ENCODE measurements at regions not wholly inside any gene's neighbourhood (a gene's known extent, or its start where the extent isn't known, plus 50 kb on each side); places are given as distances from the start of the nearest gene placed in this dataset.

DNA sequence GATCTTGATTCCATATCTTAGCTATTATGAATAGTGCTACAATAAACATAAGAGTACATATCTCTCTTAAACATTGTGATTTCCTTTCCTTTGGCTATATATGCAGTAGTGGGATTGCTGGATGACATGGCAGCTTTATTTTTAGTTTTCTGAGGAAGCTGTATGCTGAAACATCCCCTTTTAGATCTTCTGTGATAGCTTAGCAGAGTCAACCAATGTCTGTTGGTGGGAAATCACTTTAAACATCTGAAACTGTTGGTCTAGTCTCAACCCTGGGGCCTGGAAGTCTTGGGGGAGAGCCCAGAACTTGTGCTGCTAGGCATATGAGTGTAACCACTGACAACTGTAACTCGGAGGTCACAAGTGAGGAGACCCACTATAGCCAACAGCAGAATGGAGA, 378.6 kb upstream of the SLC14A2 start:
- H3K4me3 ChIP-seq (replicated peaks in 1 of 2; ENCODE audit: low read depth in 1 of 2, low read length in 2 of 2), result no peak overlapping the region
- H2AFZ ChIP-seq (ENCODE audit: low read depth, low read length, poor library complexity, severe bottlenecking), result no peak overlapping the region
- POLR2A ChIA-PET, result no interaction called here
- H3K27me3 ChIP-seq (ENCODE audit: insufficient read depth, low read length), result no peaks in the 10 kb centered on the region
- no peaks in the 10 kb centered on the region for H4K20me1 ChIP-seq (ENCODE audit: insufficient read depth)
- peaks cover 0 to 18% of the 10 kb centered on the region in 2 experiments; a peak in 1 of 4 replicates for H3K9me3 ChIP-seq (ENCODE audit: control insufficient read depth in 1 of 2, insufficient read depth in 1 of 2, low read depth in 1 of 2, low read length in 2 of 2)
- RAD21 ChIA-PET (ENCODE audit: low non-redundant PET in 1 of 2, low total read pairs in 2 of 2, uncharacterized antibody in 2 of 2, unreplicated experiment in 2 of 2), result no interaction called here
- H3K4me1 ChIP-seq (ENCODE audit: control insufficient read depth in 1 of 2, insufficient read depth in 2 of 2, low read length in 2 of 2), result no peaks in the 10 kb centered on the region
- no peaks in the 10 kb centered on the region for H3K79me2 ChIP-seq (ENCODE audit: insufficient read depth, low read length)
- H3K4me2 ChIP-seq (ENCODE audit: low read length), result no peak overlapping the region
- H3K27ac ChIP-seq (ENCODE audit: low read depth, low read length), result no peak overlapping the region
- intact Hi-C loops (cut with micrococcal nuclease), result no loop called here
- TF ChIP-seq ZNF274 (IDR thresholded peaks at IDR 0.05; ENCODE audit: low read depth, low read length), result no peak
- TF ChIP-seq FOSL1 (IDR thresholded peaks at IDR 0.05; ENCODE audit: low read depth), result no peak
- TF ChIP-seq, protein P1, sequence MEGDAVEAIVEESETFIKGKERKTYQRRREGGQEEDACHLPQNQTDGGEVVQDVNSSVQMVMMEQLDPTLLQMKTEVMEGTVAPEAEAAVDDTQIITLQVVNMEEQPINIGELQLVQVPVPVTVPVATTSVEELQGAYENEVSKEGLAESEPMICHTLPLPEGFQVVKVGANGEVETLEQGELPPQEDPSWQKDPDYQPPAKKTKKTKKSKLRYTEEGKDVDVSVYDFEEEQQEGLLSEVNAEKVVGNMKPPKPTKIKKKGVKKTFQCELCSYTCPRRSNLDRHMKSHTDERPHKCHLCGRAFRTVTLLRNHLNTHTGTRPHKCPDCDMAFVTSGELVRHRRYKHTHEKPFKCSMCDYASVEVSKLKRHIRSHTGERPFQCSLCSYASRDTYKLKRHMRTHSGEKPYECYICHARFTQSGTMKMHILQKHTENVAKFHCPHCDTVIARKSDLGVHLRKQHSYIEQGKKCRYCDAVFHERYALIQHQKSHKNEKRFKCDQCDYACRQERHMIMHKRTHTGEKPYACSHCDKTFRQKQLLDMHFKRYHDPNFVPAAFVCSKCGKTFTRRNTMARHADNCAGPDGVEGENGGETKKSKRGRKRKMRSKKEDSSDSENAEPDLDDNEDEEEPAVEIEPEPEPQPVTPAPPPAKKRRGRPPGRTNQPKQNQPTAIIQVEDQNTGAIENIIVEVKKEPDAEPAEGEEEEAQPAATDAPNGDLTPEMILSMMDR (IDR thresholded peaks at IDR 0.05 in 2 of 3, conservative IDR thresholded peaks at IDR 0.05 in 1 of 3; ENCODE audit: borderline replicate concordance in 1 of 3, insufficient read depth in 1 of 3, low read depth in 2 of 3, low read length in 2 of 3), result no peak
- no peak for TF ChIP-seq SRF (IDR thresholded peaks at IDR 0.05; ENCODE audit: low read depth)
- no peak for TF ChIP-seq EGR1 (IDR thresholded peaks at IDR 0.05; ENCODE audit: low read depth)
- TF ChIP-seq, protein P2, sequence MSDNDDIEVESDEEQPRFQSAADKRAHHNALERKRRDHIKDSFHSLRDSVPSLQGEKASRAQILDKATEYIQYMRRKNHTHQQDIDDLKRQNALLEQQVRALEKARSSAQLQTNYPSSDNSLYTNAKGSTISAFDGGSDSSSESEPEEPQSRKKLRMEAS (IDR thresholded peaks at IDR 0.05), result no peak
- TF ChIP-seq, protein P3, sequence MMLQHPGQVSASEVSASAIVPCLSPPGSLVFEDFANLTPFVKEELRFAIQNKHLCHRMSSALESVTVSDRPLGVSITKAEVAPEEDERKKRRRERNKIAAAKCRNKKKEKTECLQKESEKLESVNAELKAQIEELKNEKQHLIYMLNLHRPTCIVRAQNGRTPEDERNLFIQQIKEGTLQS (IDR thresholded peaks at IDR 0.05), result no peak
- TF ChIP-seq CEBPB (IDR thresholded peaks at IDR 0.05; ENCODE audit: low read depth), result no peak
- TF ChIP-seq, protein P4, sequence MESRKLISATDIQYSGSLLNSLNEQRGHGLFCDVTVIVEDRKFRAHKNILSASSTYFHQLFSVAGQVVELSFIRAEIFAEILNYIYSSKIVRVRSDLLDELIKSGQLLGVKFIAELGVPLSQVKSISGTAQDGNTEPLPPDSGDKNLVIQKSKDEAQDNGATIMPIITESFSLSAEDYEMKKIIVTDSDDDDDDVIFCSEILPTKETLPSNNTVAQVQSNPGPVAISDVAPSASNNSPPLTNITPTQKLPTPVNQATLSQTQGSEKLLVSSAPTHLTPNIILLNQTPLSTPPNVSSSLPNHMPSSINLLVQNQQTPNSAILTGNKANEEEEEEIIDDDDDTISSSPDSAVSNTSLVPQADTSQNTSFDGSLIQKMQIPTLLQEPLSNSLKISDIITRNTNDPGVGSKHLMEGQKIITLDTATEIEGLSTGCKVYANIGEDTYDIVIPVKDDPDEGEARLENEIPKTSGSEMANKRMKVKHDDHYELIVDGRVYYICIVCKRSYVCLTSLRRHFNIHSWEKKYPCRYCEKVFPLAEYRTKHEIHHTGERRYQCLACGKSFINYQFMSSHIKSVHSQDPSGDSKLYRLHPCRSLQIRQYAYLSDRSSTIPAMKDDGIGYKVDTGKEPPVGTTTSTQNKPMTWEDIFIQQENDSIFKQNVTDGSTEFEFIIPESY (IDR thresholded peaks at IDR 0.05; ENCODE audit: extremely low read depth, insufficient replicate concordance, low read length), result no peak
- TF ChIP-seq EZH2phosphoT487 (IDR thresholded peaks at IDR 0.05; ENCODE audit: borderline replicate concordance), result no peak
- TF ChIP-seq SIN3A (IDR thresholded peaks at IDR 0.05; ENCODE audit: low read depth), result no peak
- TF ChIP-seq SP1 (IDR thresholded peaks at IDR 0.05; ENCODE audit: low read depth), result no peak
- TF ChIP-seq RAD21 (IDR thresholded peaks at IDR 0.05; ENCODE audit: low read depth), result no peak
- TF ChIP-seq JUND (IDR thresholded peaks at IDR 0.05), result no peak
- TF ChIP-seq, protein P5, sequence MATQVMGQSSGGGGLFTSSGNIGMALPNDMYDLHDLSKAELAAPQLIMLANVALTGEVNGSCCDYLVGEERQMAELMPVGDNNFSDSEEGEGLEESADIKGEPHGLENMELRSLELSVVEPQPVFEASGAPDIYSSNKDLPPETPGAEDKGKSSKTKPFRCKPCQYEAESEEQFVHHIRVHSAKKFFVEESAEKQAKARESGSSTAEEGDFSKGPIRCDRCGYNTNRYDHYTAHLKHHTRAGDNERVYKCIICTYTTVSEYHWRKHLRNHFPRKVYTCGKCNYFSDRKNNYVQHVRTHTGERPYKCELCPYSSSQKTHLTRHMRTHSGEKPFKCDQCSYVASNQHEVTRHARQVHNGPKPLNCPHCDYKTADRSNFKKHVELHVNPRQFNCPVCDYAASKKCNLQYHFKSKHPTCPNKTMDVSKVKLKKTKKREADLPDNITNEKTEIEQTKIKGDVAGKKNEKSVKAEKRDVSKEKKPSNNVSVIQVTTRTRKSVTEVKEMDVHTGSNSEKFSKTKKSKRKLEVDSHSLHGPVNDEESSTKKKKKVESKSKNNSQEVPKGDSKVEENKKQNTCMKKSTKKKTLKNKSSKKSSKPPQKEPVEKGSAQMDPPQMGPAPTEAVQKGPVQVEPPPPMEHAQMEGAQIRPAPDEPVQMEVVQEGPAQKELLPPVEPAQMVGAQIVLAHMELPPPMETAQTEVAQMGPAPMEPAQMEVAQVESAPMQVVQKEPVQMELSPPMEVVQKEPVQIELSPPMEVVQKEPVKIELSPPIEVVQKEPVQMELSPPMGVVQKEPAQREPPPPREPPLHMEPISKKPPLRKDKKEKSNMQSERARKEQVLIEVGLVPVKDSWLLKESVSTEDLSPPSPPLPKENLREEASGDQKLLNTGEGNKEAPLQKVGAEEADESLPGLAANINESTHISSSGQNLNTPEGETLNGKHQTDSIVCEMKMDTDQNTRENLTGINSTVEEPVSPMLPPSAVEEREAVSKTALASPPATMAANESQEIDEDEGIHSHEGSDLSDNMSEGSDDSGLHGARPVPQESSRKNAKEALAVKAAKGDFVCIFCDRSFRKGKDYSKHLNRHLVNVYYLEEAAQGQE (IDR thresholded peaks at IDR 0.05; ENCODE audit: low read depth), result no peak
- TF ChIP-seq POLR2AphosphoS5 (IDR thresholded peaks at IDR 0.05; ENCODE audit: low read depth, low read length), result no peak
- TF ChIP-seq TCF7L2 (IDR thresholded peaks at IDR 0.05; ENCODE audit: borderline replicate concordance, extremely low read depth, insufficient read depth, insufficient read length), result no peak
- no peak for TF ChIP-seq EZH2 (IDR thresholded peaks at IDR 0.05)
- TF ChIP-seq ZFX (IDR thresholded peaks at IDR 0.05), result no peak
- no peak overlapping the region for H3K9ac ChIP-seq (ENCODE audit: low read length)
- CTCF ChIA-PET, result no interaction called here
- no peak for DNase-seq (ENCODE audit: low read depth, low spot score)
- H3K36me3 ChIP-seq (ENCODE audit: control insufficient read depth in 1 of 2, insufficient read depth in 2 of 2, low read length in 2 of 2), result no peaks in the 10 kb centered on the region
- ATAC-seq, result no peak
- H3K9me2 ChIP-seq (ENCODE audit: insufficient read depth), result no peaks in the 10 kb centered on the region
- no TSS peak for BruUV-seq (replicated peaks)
